ENCODE measurements at regions not wholly inside any gene's neighbourhood (a gene's known extent, or its start where the extent isn't known, plus 50 kb on each side); places are given as distances from the start of the nearest gene placed in this dataset.

DNA sequence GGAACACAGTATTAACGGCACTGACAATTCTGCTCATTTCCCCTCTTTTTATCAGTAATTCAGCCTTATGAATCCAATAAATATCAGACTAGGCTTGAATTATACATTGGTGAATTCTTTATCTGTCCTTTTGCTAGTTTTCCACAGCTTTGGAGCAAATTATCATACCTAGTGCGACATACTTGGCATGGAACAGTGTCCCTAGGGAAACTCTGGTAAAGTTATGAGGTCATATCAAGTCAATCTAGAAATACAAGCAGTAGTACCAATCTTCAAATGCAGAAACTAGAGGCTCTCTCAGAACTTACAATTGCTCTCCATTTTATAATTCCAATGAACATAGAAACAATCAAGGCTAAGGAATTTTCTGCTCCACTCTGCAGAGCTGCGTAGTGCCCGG is 449.3 kb upstream of the NPVF start:
- Histone ChIP-seq H3K4me3 (no peak overlapping the region), H3K27ac (no peak overlapping the region)
- no peak for DNase-seq (ENCODE audit: low spot score)
- TF ChIP-seq, protein P1, sequence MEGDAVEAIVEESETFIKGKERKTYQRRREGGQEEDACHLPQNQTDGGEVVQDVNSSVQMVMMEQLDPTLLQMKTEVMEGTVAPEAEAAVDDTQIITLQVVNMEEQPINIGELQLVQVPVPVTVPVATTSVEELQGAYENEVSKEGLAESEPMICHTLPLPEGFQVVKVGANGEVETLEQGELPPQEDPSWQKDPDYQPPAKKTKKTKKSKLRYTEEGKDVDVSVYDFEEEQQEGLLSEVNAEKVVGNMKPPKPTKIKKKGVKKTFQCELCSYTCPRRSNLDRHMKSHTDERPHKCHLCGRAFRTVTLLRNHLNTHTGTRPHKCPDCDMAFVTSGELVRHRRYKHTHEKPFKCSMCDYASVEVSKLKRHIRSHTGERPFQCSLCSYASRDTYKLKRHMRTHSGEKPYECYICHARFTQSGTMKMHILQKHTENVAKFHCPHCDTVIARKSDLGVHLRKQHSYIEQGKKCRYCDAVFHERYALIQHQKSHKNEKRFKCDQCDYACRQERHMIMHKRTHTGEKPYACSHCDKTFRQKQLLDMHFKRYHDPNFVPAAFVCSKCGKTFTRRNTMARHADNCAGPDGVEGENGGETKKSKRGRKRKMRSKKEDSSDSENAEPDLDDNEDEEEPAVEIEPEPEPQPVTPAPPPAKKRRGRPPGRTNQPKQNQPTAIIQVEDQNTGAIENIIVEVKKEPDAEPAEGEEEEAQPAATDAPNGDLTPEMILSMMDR (IDR thresholded peaks at IDR 0.05) = no peak

- DNase-seq (ENCODE audit: low spot score) = no peak
- TF ChIP-seq, protein P1 (IDR thresholded peaks at IDR 0.05) = no peak
- Histone ChIP-seq H3K4me3 (no peak overlapping the region), H3K27ac (no peak overlapping the region)
These were observed 449.9 kb upstream of the NPVF start for GRCh38 chr7:25678215-25678614.

DNA sequence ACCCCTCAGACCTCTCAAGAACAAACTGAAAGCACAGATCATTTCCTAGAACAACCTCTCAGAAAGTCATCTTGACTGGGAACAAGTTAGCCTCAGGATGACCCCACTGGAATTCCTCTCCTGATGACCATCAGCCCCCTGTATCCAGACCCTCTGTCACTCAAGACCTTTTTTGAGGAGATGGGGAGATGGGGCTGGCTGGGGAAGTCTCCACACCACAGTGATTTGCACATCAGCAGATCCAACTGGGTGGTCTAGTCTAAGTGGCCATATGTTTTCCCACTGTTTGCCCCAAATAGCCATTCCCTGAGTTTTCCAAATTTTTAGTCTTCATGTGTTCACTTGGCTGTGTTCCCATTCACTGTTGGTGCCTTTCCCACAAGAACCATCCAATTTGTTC is 452.4 kb upstream of the NPVF start:
- H3K4me3 ChIP-seq = no peak overlapping the region
- TF ChIP-seq, protein P1 (IDR thresholded peaks at IDR 0.05) = no peak
- DNase-seq (ENCODE audit: low spot score) = no peak
- no peak overlapping the region for H3K27ac ChIP-seq

GRCh38 chr7:25684360-25684759 is 456.1 kb upstream of the NPVF start:
- DNase-seq (ENCODE audit: low spot score) = no peak
- Histone ChIP-seq H3K4me3 (no peak overlapping the region), H3K27ac (no peak overlapping the region)
- TF ChIP-seq, protein P1 (IDR thresholded peaks at IDR 0.05) = no peak

DNA sequence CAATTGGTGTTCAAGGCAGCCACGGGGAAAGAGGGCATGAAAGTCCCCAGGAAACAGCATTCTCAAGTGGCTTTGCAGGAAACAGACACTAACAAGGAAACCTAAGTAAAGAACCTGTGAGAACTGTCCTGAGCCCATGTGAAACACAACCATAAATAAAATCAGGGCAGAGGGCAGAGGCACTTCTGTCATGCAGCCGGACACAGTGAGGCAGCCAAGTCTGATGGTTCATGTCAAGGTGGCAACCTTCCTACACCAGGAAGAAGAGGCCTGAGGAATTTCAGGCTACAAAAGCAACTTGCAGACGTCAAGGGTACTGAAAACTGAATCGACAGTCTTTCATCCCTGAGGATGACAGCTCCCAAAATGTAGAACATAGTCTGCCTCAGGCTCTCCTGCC is 458.2 kb upstream of the NPVF start:
- TF ChIP-seq, protein P1 (IDR thresholded peaks at IDR 0.05) = no peak
- no peak for DNase-seq (ENCODE audit: low spot score)
- Histone ChIP-seq H3K4me3 (no peak overlapping the region), H3K27ac (no peak overlapping the region)

DNA sequence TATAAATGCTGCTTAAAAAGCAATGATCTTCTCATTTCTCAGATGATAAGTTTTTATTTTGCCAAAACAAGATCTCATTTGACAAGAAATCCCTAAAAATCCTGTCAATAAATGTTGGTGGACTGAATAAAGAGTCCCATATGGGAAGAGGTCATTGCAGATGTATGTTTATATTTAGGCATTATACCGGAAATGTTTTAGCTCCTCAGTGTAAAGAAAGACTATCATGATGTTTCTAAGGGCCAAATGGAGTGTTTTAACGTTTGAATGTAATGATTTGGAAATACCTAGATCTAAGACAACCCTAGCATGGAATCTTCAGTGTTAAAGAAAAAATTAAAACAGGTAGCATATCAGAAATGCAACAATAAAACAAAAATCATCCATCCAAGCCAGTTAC is 457.8 kb upstream of the NFE2L3 start:
- DNase-seq (ENCODE audit: low spot score) = no peak
- Histone ChIP-seq H3K27ac (no peak overlapping the region), H3K4me3 (no peak overlapping the region)
- TF ChIP-seq, protein P1 (IDR thresholded peaks at IDR 0.05) = no peak

DNA sequence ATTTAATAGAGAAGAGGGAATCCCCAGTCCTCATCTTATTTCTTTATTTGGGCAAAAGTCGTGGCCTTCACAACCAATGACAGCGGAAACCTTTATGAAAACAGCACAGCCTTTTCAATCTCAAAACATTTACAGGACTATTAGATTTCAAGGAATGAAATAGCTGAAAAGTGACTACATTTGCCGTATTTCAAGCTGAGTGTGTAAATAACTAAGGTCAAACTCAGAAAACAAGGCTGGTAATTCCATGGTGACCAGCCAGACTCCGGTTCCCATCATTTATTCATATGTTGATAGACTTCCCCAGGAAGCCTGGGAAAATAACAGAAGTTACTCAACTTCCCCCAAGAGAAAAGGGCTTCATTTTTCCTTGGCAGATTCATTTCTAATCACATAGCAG is 457.3 kb upstream of the NFE2L3 start:
- H3K27ac ChIP-seq = no peak overlapping the region
- no peak overlapping the region for H3K4me3 ChIP-seq
- no peak for DNase-seq (ENCODE audit: low spot score)
- TF ChIP-seq, protein P1 (IDR thresholded peaks at IDR 0.05) = no peak
